Type B pancreatic cell (in vitro differentiated cells): ENCODE measurements at regions not wholly inside any gene's neighbourhood (a gene's known extent, or its start where the extent isn't known, plus 50 kb on each side); places are given as distances from the start of the nearest gene placed in this dataset.

Experiments
- DNase-seq: peaks from one replicate; pipeline ENCODE4 v3.0.0; 2021; ENCODE audit warnings: mixed read lengths; ENCODE audit not compliant: unreplicated experiment; ENCODE audit errors: extremely low spot score
- H3K27ac Mint-ChIP-seq: 2 replicates; pipeline ENCODE4 v1.8.0; 2021; ENCODE audit warnings: mild to moderate bottlenecking, mixed read lengths
- H3K27me3 Mint-ChIP-seq: 2 replicates; pipeline ENCODE4 v1.8.0; 2021; ENCODE audit warnings: mixed read lengths
- H3K36me3 Mint-ChIP-seq: 2 replicates; pipeline ENCODE4 v1.8.0; 2021; ENCODE audit warnings: mixed read lengths
- H3K4me1 Mint-ChIP-seq: one replicate; pipeline ENCODE4 v1.8.0; 2021; ENCODE audit warnings: mixed read lengths; ENCODE audit not compliant: unreplicated experiment
- H3K4me3 Mint-ChIP-seq: 2 replicates; pipeline ENCODE4 v1.8.0; 2021; ENCODE audit warnings: mild to moderate bottlenecking, mixed read lengths
- H3K9me3 Mint-ChIP-seq: 2 replicates; pipeline ENCODE4 v1.8.0; 2021; ENCODE audit warnings: mixed read lengths
- TF ChIP-seq, protein P1 (sequence below): fragments of 200-600 bp; sonication (generic); conservative IDR thresholded peaks from 2 replicates; pipeline ENCODE4 v1.5.0; 2021; ENCODE audit warnings: antibody characterized with exemption, mild to moderate bottlenecking

DNA sequence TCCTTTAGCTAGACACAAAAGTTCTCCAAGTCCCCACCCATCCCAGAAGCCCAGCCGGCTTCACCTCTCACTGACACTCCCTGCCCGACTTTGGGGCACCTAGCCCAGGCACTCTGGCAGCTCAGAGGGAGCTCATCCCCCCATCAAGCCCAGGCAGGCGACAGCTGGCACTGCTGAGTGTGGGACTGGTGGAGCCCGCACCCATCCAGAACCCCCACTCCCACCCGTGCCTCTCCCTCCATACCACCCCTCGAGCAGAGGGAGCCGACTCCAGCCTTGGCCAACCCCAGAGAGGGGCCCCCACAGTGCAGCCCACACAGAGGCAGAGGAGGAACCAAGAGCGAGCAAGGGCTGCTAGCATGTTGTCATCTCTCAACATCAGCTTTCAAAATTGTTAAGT, 658.6 kb downstream of the AMY1C start:
- DNase-seq: no peak
- peaks cover 5% of the 10 kb centered on the region for H3K4me1 Mint-ChIP-seq
- no peaks in the 10 kb centered on the region for H3K9me3 Mint-ChIP-seq
- no peak overlapping the region for H3K27ac Mint-ChIP-seq
- no peaks in the 10 kb centered on the region for H3K27me3 Mint-ChIP-seq
- H3K4me3 Mint-ChIP-seq: no peak overlapping the region
- H3K36me3 Mint-ChIP-seq: no peaks in the 10 kb centered on the region
- TF ChIP-seq, protein P1, sequence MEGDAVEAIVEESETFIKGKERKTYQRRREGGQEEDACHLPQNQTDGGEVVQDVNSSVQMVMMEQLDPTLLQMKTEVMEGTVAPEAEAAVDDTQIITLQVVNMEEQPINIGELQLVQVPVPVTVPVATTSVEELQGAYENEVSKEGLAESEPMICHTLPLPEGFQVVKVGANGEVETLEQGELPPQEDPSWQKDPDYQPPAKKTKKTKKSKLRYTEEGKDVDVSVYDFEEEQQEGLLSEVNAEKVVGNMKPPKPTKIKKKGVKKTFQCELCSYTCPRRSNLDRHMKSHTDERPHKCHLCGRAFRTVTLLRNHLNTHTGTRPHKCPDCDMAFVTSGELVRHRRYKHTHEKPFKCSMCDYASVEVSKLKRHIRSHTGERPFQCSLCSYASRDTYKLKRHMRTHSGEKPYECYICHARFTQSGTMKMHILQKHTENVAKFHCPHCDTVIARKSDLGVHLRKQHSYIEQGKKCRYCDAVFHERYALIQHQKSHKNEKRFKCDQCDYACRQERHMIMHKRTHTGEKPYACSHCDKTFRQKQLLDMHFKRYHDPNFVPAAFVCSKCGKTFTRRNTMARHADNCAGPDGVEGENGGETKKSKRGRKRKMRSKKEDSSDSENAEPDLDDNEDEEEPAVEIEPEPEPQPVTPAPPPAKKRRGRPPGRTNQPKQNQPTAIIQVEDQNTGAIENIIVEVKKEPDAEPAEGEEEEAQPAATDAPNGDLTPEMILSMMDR: no peak

DNA sequence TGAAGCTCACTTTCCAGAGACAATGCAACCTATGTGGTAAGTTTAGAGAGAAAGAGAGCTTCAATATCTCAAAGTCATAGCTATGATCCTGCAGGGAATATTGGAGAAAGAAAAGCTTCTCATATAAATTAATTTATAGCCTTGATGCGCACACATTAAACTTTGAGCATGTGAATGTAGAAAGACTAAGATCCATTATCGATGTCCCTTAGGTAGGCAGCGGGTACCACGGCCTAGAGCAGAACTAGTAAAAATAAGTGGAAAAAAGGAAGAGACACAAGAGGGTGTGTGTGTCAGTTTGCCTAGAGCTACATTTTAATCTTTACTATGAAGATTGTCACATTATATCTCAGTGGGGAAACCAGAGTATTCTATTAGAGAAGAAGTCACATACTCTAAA, 685.6 kb downstream of the AMY1C start:
- Mint-ChIP-seq H3K9me3 (no peaks in the 10 kb centered on the region), H3K36me3 (no peaks in the 10 kb centered on the region), H3K27me3 (no peaks in the 10 kb centered on the region), H3K27ac (no peak overlapping the region), H3K4me3 (no peak overlapping the region), H3K4me1 (no peaks in the 10 kb centered on the region)
- DNase-seq: no peak
- TF ChIP-seq, protein P1: no peak

DNA sequence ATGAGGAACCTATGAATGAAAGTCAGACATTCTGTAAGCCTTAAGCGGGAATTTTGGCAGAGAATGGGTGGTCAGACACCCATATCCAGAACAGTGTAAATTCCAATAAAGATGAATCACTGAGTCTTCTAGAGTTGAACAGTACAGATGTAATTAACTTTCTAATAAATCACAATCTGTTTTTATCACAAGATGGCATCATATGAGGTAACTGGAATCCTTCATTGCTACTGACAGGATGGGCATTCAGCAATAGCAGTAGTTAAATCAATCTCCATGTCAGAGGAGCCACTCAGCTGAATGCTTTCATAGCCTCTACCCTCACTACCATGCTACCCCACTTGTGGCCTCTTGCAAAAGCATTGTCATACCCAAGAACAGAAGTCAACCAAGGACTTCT, 690.3 kb downstream of the AMY1C start:
- TF ChIP-seq, protein P1: no peak
- no peaks in the 10 kb centered on the region for H3K36me3 Mint-ChIP-seq
- H3K27me3 Mint-ChIP-seq: no peaks in the 10 kb centered on the region
- no peak overlapping the region for H3K4me3 Mint-ChIP-seq
- no peaks in the 10 kb centered on the region for H3K9me3 Mint-ChIP-seq
- H3K4me1 Mint-ChIP-seq: no peaks in the 10 kb centered on the region
- no peak overlapping the region for H3K27ac Mint-ChIP-seq
- no peak for DNase-seq

DNA sequence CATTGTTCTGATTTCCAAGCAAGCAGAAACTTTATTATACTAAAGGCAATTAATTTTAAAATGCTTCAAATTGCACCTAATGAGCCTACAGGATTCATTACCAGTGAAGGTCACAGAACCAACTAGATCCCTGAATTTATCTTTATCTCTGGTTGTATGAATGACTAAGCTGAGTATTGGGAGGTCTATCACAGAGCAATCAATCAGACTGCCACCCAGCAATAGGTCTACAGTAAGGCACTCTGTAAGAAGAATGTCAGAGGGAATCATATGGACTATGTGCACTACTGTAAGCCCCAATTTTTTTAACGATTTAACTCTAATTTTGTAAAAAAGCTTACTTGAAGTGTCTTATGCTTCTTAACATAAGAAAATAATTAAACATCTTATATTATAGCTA, 707.0 kb downstream of the AMY1C start:
- Mint-ChIP-seq H3K4me3 (no peak overlapping the region), H3K36me3 (no peaks in the 10 kb centered on the region), H3K4me1 (no peaks in the 10 kb centered on the region), H3K9me3 (peaks cover 5% of the 10 kb centered on the region), H3K27me3 (no peaks in the 10 kb centered on the region), H3K27ac (no peak overlapping the region)
- DNase-seq: no peak
- TF ChIP-seq, protein P1: no peak

DNA sequence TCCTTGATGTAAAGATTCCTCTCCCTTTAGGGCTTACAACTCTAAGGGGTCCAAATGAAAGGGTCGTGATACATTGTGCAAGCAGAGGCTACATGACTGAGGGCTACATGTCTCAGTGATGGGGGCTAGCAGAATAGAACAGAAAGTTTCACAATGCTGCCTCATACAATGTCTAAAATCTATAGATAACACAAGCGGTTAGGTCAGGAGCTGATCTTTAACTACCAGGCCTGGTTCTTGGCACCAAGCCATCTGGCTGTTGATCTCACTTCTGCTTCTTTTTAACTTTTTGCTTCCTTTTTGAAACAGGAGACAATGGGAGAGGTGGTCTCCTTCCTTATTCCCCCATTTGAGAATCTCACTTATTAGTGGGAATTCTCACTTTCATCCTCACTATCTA, 710.2 kb downstream of the AMY1C start:
- Mint-ChIP-seq H3K9me3 (peaks cover 5% of the 10 kb centered on the region), H3K4me1 (no peaks in the 10 kb centered on the region), H3K27me3 (no peaks in the 10 kb centered on the region)

More for the DNA sequence above, 710.2 kb downstream of the AMY1C start:
- TF ChIP-seq, protein P1: no peak
- Mint-ChIP-seq H3K4me3 (no peak overlapping the region), H3K36me3 (no peaks in the 10 kb centered on the region), H3K27ac (no peak overlapping the region)
- DNase-seq: no peak
